T47D (cell line): ENCODE measurements at regions not wholly inside any gene's neighbourhood (a gene's known extent, or its start where the extent isn't known, plus 50 kb on each side); places are given as distances from the start of the nearest gene placed in this dataset.
"Not testable (repeated sequence)": the region's sequence is repeated elsewhere in the genome, so short reads cannot be mapped to it uniquely, and the experiment has no call there.

Experiments
- DNase-seq, 2 experiments: peaks; one replicate each; pipeline versions ENCODE4 v3.0.0 to v3.0.0-alpha.2; 2011 to 2012; ENCODE audit warnings: low read depth in 1 of 2, low spot score in 1 of 2
- JUND ChIP-seq: IDR thresholded peaks from 2 replicates; pipeline ENCODE4 v1.6.1; 2012; ENCODE audit warnings: low read depth
- in situ Hi-C: cut with HindIII; loops from 2 replicates; pipeline ENCODE4 v1.10.0; 2016; ENCODE audit warnings: low sequenced_read_pairs, low pct_unique_long_range_greater_than_20kb

DNA sequence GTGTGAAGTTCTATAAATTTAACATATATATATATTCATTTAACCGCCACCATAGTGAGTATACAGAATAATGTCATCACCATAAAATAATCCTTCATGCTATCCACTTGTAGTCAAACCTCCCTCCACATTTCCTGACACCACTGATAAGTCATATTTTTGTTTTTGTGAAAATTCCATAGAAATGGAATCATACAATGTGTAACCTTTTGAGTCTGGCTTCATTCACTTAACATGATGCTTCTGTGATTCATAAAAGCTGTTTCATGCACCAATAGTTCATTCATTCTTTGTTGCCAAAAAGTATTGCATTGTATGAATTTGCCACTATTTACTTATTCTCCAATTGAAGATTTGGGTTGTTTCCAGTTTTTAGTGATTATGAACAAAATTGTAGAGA is 497.5 kb upstream of the PCDH20 start:
- in situ Hi-C loops = no loop called here

DNA sequence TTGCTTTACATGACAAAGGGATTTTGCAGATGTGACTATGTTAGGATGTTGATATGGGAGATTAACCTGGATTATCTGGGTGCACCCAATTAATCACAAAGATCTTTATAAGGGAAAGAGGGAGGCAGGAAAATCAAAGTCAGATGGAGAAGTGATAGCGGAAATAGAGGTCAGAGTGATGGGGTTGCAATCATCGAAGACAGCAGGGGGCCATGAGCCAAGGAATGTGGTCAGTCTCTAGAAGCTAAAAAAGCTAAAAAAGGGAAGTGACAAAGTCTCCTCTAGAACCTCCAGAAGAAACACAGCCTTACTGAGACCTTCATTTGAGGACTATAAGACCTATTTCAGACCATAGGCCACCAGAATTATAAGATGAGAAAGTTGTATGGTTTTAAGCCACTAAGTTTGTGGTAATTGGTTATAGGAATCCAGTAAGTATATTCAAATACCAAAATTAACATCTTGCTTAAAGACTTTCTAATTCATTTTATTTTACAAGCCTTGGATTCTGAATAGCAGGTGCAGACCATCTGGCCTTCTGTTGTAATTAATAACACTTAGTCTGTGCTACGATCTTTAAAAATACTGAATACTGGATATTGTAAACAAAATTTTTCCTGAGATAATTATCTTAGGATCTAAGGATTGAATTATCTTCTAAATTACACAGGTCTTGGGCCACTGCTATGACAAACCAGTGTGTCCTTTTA is 493.4 kb upstream of the PCDH20 start:
- no peak for TF ChIP-seq JUND
- no peak for DNase-seq
- in situ Hi-C loops = no loop called here

More for the DNA sequence above, 497.5 kb upstream of the PCDH20 start:
- TF ChIP-seq JUND = no peak
- DNase-seq = no peak

DNA sequence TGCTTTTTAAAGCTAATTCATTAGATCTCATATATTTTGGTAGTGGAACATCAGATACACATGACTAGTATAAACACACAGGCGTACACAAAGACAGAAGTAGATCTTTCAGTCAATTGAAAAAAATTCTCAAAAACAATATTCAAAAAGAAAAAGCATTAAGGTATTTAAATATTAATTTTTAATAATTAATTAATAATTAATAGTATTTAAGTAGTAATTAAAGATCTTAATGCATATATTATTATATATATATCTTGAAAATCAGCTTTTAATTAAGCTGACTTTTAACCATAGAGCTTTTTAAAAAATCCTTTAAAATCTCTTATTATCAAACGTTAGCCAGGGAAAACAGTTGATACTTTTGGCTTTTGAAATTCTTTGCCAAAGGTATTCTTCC is 489.4 kb upstream of the PCDH20 start:
- in situ Hi-C loops = no loop called here
- no peak for TF ChIP-seq JUND
- DNase-seq = no peak

DNA sequence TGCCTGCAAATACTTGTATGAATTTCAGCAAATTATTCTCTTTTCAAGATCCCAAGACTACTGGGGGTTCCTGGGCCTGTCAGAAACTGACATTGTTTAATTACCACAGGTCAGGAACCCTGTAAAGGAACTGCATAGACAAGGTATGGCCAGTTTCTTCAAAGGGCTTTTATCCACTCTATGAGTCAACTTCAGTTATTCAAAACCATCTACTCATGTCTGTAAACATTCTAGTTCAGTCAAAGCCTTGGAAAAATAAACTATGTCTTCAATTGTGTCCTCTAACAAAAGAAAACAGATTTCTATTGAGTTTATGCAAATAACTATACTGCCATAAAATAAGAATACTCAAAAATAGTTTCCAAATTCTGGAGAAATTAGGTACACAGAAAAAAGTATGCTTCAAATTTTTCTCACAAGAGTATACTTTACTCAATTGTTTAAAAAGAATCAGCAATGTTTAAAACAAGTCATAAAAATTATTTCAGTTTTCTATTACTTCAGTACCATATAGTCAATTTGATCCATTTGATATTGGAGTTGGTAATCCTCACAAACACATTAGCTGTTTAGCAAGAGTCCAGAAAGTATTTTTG is 486.4 kb upstream of the PCDH20 start:
- no peak for DNase-seq
- in situ Hi-C loops = no loop called here
- TF ChIP-seq JUND = no peak

DNA sequence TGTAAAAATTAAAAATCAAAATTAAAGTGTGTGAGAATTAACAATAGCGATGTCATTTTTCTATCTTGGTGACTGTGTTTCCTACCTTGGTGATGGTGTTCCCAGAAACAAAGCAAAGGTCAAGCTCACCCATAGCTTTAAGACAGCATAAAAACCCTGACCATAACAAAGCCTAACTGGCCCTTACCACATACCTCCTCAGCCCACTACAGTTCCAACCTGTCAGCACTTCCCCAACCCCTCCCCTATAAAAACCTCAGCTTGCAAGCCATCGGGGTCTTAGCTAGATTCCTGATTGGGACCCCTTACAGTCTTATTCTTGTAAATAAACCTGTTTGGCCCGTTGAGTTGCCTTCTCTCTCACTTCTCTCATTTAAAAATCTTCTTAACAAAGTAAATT is 484.4 kb upstream of the PCDH20 start:
- DNase-seq = no peak
- no peak for TF ChIP-seq JUND
- in situ Hi-C loops = no loop called here

DNA sequence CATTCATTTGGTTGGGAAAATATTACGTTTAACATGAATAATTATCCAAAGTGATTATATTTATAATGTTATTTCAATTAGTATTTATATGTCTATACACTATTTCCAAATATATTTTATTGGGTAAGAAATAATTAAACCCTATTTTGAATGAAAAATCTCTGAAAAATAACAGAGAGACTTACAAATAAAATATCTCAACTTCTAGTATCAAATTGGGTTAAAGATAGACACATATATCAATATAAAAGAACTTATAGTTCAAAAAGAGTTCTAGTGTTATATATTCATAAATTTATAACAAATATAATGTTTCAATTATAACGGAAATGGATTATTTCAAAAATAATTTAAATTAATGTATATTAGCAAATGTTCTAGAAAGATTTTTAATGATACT is 482.6 kb upstream of the PCDH20 start:
- in situ Hi-C loops = no loop called here
- TF ChIP-seq JUND = no peak
- no peak for DNase-seq

DNA sequence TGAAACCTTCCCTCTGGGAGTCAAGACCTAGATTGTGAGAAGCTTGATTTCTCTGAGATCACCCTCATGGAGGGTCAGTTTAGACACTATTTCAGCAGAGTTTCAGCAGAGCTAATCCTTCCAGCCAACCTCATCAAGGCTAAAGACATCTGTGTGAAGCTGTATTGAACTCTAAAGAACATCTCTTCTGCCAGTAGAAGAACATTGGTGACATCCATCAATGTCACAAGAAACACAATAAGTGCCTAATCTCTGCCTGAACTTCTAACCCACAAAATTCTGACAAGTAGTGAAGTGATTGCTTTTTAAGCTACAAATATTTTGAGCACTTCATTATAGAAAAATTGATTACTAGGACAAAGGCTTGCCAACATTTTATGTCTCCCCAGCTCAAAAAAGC is 475.8 kb upstream of the PCDH20 start:
- no peak for TF ChIP-seq JUND
- DNase-seq = no peak
- in situ Hi-C loops = no loop called here

DNA sequence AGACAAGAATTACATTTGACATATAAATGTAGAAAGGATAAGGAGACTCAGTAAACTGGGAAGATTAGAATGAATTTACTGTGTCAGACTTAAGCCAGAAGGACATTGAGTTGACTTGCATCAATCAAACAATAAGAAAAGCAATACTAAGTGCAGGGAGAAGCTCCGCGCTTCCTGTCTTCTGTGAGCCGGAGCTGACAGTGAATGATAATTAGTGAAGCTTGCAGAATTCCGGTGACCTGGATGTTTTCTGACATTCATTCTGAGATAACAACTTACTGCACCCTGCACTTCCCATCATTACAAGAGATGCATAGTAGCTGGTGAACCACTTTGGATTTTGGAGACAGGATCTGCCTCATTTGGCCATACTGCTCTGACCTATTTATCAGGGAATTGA is 469.2 kb upstream of the PCDH20 start:
- no peak for TF ChIP-seq JUND
- in situ Hi-C loops = no loop called here
- DNase-seq = no peak

DNA sequence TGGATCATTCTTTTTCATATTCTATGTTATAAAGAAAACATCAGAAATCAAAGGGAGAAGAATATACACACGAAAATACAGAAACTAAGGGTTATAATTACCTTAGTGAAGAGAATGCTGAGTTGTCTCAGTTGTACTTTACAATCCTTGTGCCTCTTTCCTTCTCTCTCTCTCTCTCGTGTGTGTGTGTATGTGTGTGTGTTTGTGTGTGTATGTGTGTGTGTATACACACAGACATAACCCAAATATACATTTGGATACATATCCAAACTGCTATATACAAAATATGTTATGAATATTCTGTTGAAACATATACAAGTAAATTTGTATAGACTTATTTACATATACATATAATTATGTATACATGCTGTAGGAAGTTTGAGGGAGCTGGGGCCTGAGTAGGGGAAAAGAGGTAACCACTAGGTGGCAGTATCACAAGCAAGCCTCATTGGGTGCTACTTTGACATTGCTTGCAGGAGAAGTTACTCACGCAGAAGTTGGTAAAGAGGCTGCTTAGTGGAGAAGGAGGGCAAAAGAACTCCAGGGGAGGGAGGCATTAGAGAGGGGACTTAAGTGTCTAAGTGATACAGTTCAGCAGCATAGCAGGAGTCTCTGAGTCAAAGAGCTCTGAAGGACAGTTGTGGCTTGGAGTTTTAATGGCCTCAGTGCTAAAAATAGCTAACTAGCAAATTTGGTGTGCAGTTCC is 465.1 kb upstream of the PCDH20 start:
- no peak for TF ChIP-seq JUND
- in situ Hi-C loops = no loop called here
- DNase-seq = peak in 1 of 2 experiments; percentile 63

DNA sequence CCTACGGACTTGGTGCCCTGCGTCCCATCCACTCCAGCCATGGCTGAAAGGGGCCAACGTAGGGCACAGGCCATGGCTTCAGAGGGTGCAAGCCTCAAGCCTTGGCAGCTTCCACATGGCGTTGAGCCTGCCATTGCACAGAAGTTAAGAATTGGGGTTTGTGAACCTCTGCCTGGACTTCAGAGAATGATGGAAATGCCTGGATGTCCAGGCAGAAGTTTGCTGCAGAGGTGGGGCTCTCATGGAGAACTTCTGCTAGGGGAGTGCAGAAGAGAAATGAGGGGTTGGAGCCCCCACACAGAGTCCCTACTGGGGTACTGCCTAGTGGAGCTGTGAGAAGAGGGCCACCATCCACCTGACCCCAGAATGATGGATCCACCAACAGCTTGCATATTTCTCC is 462.9 kb upstream of the PCDH20 start:
- DNase-seq, in situ Hi-C loops: not testable (repeated sequence)

DNA sequence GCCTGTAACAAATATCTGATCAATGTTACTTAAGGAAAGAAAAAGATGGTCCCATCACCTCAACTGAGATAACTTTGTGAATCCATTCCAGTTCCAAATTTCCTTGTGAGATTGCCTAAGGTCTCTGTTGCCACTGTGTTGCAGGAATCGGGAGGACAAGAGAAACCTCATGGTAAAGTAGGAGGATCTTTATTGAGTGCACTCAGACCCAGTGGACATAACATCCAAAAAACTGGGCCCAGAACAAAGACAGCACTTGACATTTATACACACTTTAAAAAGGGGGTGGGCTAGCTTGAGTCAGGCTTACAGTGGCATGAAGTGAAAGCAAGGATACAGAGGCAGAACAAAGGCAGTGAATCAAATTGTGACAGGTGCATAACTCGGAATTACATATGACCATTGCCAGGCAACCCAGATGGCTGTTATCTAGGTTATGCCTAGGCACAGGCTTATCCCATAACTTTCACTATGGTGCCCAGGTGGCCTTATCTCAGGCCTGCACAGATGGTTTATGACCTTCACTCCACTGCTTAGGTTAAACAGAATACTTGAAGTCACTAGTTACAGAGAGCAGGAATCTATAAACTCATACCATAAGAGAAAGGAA is 459.4 kb upstream of the PCDH20 start:
- in situ Hi-C loops = no loop called here
- TF ChIP-seq JUND = no peak
- no peak for DNase-seq

DNA sequence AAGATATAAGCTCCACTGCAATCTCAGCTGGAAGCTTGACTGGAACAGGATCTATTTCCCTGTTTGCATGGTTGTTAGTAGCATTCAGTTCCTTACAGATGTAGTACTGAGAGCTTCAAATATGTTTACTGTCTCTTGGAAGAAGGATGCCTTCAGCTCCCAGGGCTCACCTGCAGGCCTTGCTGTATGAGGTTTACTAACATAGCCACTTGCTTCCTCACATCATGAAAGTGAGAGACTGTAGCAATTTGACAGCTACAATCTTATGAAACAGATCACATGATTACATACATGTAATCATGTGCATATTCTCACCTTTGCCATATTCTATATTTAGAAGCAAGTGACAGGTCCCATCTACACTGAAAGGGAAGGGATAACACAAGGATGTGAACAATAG is 458.1 kb upstream of the PCDH20 start:
- no peak for DNase-seq
- TF ChIP-seq JUND = no peak
- in situ Hi-C loops = no loop called here

DNA sequence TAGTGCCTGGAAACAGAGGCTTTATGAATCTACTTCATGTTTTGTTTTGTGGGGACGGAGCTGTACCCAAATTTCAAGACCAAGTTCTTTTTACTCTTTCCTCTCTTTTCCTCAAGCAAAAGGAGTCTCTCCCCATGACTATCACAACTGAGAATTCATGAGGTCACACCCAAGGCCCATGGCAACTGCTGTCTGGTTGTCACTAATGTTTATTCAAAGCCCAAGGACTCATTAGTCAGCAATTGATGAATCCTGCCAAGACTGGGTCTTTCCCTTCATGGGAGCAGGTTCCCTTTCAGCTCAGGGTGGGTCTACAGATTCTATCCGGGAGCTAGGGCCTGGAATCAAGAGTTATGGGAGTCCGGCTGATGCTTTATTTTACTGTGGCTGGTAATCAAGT is 441.5 kb upstream of the PCDH20 start:
- in situ Hi-C loops = no loop called here
- DNase-seq = no peak
- TF ChIP-seq JUND = no peak
